IMR-90 (cell line): ENCODE measurements at regions not wholly inside any gene's neighbourhood (a gene's known extent, or its start where the extent isn't known, plus 50 kb on each side); places are given as distances from the start of the nearest gene placed in this dataset.

Experiments
- ATAC-seq: fragments of 200-7000 bp; cut with Tn5 transposase; 2 replicates; pipeline ENCODE4 v1.9.1; 2020; ENCODE audit warnings: low read depth, mild to moderate bottlenecking, moderate library complexity
- BruUV-seq: library from RNA; stranded (reverse); fragments of 400-500 nt; replicated peaks from 2 replicates; lab custom pipeline; 2021; lab: Mats Ljungman, UMichigan
- CTCF ChIA-PET: fragments of 300-600 bp; formaldehyde crosslinking; extraction: SDS; loops from one replicate; lab custom pipeline; 2021; ENCODE audit warnings: antibody characterized with exemption; lab: Yijun Ruan, JAX
- POLR2A ChIA-PET: fragments of 300-600 bp; sonication (Branson Sonifier 250); formaldehyde crosslinking; loops from one replicate; lab custom pipeline; 2022; ENCODE audit warnings: antibody characterized with exemption; ENCODE audit not compliant: unreplicated experiment; lab: Charles Lee
- DNase-seq: peaks from one replicate; pipeline ENCODE4 v3.0.0; 2013
- H2AFZ ChIP-seq: replicated peaks from 2 replicates; pipeline ENCODE3; 2013; ENCODE audit warnings: low read length, mild to moderate bottlenecking; ENCODE audit not compliant: poor library complexity
- H2AK5ac ChIP-seq: 2 replicates; pipeline ENCODE4 v1.6.1; 2013; ENCODE audit warnings: low read depth, low read length, inconsistent platforms
- H2AK9ac ChIP-seq: replicated peaks from 2 replicates; pipeline ENCODE3; 2013; ENCODE audit warnings: mild to moderate bottlenecking, low read depth, low read length, moderate library complexity; ENCODE audit not compliant: poor library complexity
- H2BK120ac ChIP-seq: 2 replicates; pipeline ENCODE4 v1.6.1; 2013; ENCODE audit warnings: low read depth, low read length, inconsistent platforms
- H2BK15ac ChIP-seq: 3 replicates; pipeline ENCODE4 v1.6.1; 2013; ENCODE audit warnings: low read depth, low read length, inconsistent platforms
- H2BK20ac ChIP-seq: 2 replicates; pipeline ENCODE4 v1.6.1; 2013; ENCODE audit warnings: low read depth, mild to moderate bottlenecking, inconsistent platforms, low read length, moderate library complexity
- H2BK5ac ChIP-seq: 2 replicates; pipeline ENCODE4 v1.6.1; 2013; ENCODE audit warnings: mild to moderate bottlenecking, low read depth, low read length, inconsistent platforms; ENCODE audit not compliant: poor library complexity, severe bottlenecking
- H3K14ac ChIP-seq: replicated peaks from 2 replicates; pipeline ENCODE4 v1.6.1; 2013; ENCODE audit warnings: low read depth, low read length, inconsistent platforms
- H3K18ac ChIP-seq: 2 replicates; pipeline ENCODE4 v1.6.1; 2013; ENCODE audit warnings: low read depth, low read length, control low read depth
- H3K23ac ChIP-seq: 2 replicates; pipeline ENCODE4 v1.6.1; 2013; ENCODE audit warnings: low read depth, low read length, inconsistent platforms
- H3K27ac ChIP-seq: 2 replicates; pipeline ENCODE4 v1.5.1; 2013; ENCODE audit warnings: mild to moderate bottlenecking, control low read depth, low read length; ENCODE audit not compliant: insufficient read depth
- H3K27me3 ChIP-seq: 2 replicates; pipeline ENCODE4 v1.6.1; 2013; ENCODE audit warnings: low read length; ENCODE audit not compliant: control insufficient read depth, insufficient read depth
- H3K36me3 ChIP-seq: 2 replicates; pipeline ENCODE4 v1.6.1; 2013; ENCODE audit warnings: low read length, mixed read lengths; ENCODE audit not compliant: control insufficient read depth, insufficient read depth
- H3K4ac ChIP-seq: 2 replicates; pipeline ENCODE4 v1.6.1; 2013; ENCODE audit warnings: low read depth, low read length, inconsistent platforms
- H3K4me1 ChIP-seq: 2 replicates; pipeline ENCODE4 v1.6.1; 2013; ENCODE audit warnings: low read length, mixed read lengths; ENCODE audit not compliant: control insufficient read depth, insufficient read depth
- H3K4me2 ChIP-seq: 2 replicates; pipeline ENCODE4 v1.6.1; 2013; ENCODE audit warnings: low read depth, mild to moderate bottlenecking, control low read depth, low read length, moderate library complexity
- H3K4me3 ChIP-seq: 2 replicates; pipeline ENCODE4 v1.5.1; 2013; ENCODE audit warnings: low read depth, mild to moderate bottlenecking, control low read depth, low read length, moderate library complexity; ENCODE audit not compliant: insufficient read depth
- H3K56ac ChIP-seq: 2 replicates; pipeline ENCODE4 v1.6.1; 2013; ENCODE audit warnings: low read length, inconsistent platforms; ENCODE audit not compliant: insufficient read depth; ENCODE audit errors: extremely low read depth
- H3K79me1 ChIP-seq, 2 experiments: 2 replicates each; pipeline ENCODE4 v1.6.1; 2013; ENCODE audit warnings: low read length in 2 of 2, inconsistent platforms in 1 of 2, low read depth in 1 of 2
- H3K9ac ChIP-seq: 2 replicates; pipeline ENCODE4 v1.6.1; 2013; ENCODE audit warnings: low read depth, low read length, control low read depth
- H3K9me1 ChIP-seq: 2 replicates; pipeline ENCODE4 v1.6.1; 2013; ENCODE audit warnings: low read length, inconsistent platforms; ENCODE audit not compliant: insufficient read depth
- H3K9me3 ChIP-seq: 2 replicates; pipeline ENCODE4 v1.6.1; 2013; ENCODE audit warnings: low read length; ENCODE audit not compliant: control insufficient read depth, insufficient read depth
- H4K20me1 ChIP-seq: 2 replicates; pipeline ENCODE4 v1.6.1; 2013; ENCODE audit warnings: low read length, inconsistent platforms; ENCODE audit not compliant: insufficient read depth
- H4K5ac ChIP-seq: 2 replicates; pipeline ENCODE4 v1.6.1; 2013; ENCODE audit warnings: mild to moderate bottlenecking, low read depth, low read length, control low read depth
- H4K8ac ChIP-seq, 2 experiments: 2 replicates each; pipeline ENCODE4 v1.6.1; 2013; ENCODE audit warnings: low read depth in 2 of 2, low read length in 2 of 2, control low read depth in 1 of 2, inconsistent platforms in 1 of 2
- H4K91ac ChIP-seq: 2 replicates; pipeline ENCODE4 v1.6.1; 2013; ENCODE audit warnings: low read depth, low read length, inconsistent platforms; ENCODE audit not compliant: insufficient read depth
- CHD1 ChIP-seq: IDR thresholded peaks from 2 replicates; pipeline ENCODE4 v1.6.1; 2012; ENCODE audit warnings: low read depth, low read length, improper control_type of control experiment
- FOS ChIP-seq: fragments of 150-350 bp; IDR thresholded peaks from 2 replicates; pipeline ENCODE4 v1.6.1; 2016; ENCODE audit warnings: low read depth, low read length
- MAZ ChIP-seq: IDR thresholded peaks from 2 replicates; pipeline ENCODE4 v1.6.1; 2012; ENCODE audit warnings: low read depth, mild to moderate bottlenecking, low read length, improper control_type of control experiment, moderate library complexity, borderline replicate concordance
- MXI1 ChIP-seq: IDR thresholded peaks from 2 replicates; pipeline ENCODE4 v1.6.1; 2012; ENCODE audit warnings: low read depth, mild to moderate bottlenecking, low read length, moderate library complexity, borderline replicate concordance
- NFE2L2 ChIP-seq: fragments of 150-350 bp; IDR thresholded peaks from 2 replicates; pipeline ENCODE4 v1.6.1; 2016; ENCODE audit warnings: low read depth, mild to moderate bottlenecking, low read length
- POLR2A ChIP-seq: IDR thresholded peaks from 2 replicates; pipeline ENCODE4 v1.6.1; 2012; ENCODE audit warnings: mild to moderate bottlenecking, low read depth, low read length
- RAD21 ChIP-seq: IDR thresholded peaks from 2 replicates; pipeline ENCODE4 v1.6.1; 2012; ENCODE audit warnings: low read length, improper control_type of control experiment
- RFX5 ChIP-seq: IDR thresholded peaks from 2 replicates; pipeline ENCODE4 v1.8.0; 2012; ENCODE audit warnings: low read depth, mild to moderate bottlenecking, low read length, moderate library complexity
- WGBS, 2 experiments: methylation state at CpG; one replicate each; pipeline versions ENCODE4 v1.1.5 to v1.1.7; 2013; ENCODE audit warnings: missing lambda C conversion rate in 2 of 2; ENCODE audit not compliant: insufficient read length in 1 of 2; ENCODE audit errors: extremely low coverage in 2 of 2; 5-methylcytosine and 5-hydroxymethylcytosine counted together
- dilution Hi-C: fragments of 300-500 bp; cut with HindIII; formaldehyde crosslinking; loops from one replicate; pipeline ENCODE4 v1.14.3; 2018; ENCODE audit warnings: low sequenced_read_pairs; ENCODE audit not compliant: unreplicated experiment
- in situ Hi-C: fragments of 300-500 bp; cut with MboI; formaldehyde crosslinking; loops from 3 replicates; pipeline ENCODE4 v1.14.3; 2019; ENCODE audit warnings: low sequenced_read_pairs, inconsistent platforms, mixed read lengths
- intact Hi-C: fragments of 100-400 bp; cut with micrococcal nuclease; formaldehyde crosslinking; loops from 2 replicates; pipeline ENCODE4 v1.10.0; 2022
- TF ChIP-seq, protein P1 (sequence below): conservative IDR thresholded peaks from 2 replicates; pipeline ENCODE4 v1.5.1; 2012; ENCODE audit warnings: mild to moderate bottlenecking, low read depth, low read length, improper control_type of control experiment

DNA sequence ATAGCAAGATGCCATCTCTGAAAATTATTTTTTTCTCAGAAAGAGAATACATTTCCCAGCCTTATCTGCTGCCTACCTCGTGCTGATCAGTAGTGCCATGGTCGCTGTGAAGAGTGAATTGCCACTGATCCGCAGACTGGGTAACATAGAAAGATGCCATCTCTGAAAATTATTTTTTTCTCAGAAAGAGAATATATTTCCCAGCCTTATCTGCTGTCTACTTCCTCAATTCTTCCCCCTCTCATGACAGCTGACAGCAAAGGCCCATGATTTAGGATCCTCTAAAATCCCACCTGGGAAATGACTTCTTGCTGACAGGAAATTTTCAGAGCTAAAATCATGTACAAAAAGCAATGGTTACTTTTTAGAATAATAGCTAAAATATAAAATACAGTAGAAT, 92.5 kb upstream of the AHR start:
- H4K20me1 ChIP-seq, result no peaks in the 10 kb centered on the region
- H4K5ac ChIP-seq, result no peak overlapping the region
- no peak overlapping the region for H3K23ac ChIP-seq
- H2BK15ac ChIP-seq, result no peak overlapping the region
- no peak overlapping the region for H3K18ac ChIP-seq
- ATAC-seq, result no peak
- no peak overlapping the region for H2BK5ac ChIP-seq
- no peak overlapping the region for H2AK5ac ChIP-seq
- no peak overlapping the region for H2AK9ac ChIP-seq
- dilution Hi-C loops, result no loop called here
- intact Hi-C loops, result no loop called here
- no peak overlapping the region for H3K14ac ChIP-seq
- no peak overlapping the region for H3K9ac ChIP-seq
- H3K9me3 ChIP-seq, result no peaks in the 10 kb centered on the region
- H4K91ac ChIP-seq, result no peak overlapping the region
- CTCF ChIA-PET, result no interaction called here
- H4K8ac ChIP-seq, result no peak overlapping the region
- H3K4me3 ChIP-seq, result no peak overlapping the region
- no peaks in the 10 kb centered on the region for H3K27me3 ChIP-seq
- H2BK20ac ChIP-seq, result no peak overlapping the region
- in situ Hi-C loops, result no loop called here
- H2AFZ ChIP-seq, result no peak overlapping the region
- no peaks in the 10 kb centered on the region for H3K36me3 ChIP-seq
- no peak for TF ChIP-seq MXI1
- TF ChIP-seq MAZ, result no peak
- no peak for TF ChIP-seq FOS
- TF ChIP-seq NFE2L2, result no peak
- TF ChIP-seq RFX5, result no peak
- TF ChIP-seq, protein P1, sequence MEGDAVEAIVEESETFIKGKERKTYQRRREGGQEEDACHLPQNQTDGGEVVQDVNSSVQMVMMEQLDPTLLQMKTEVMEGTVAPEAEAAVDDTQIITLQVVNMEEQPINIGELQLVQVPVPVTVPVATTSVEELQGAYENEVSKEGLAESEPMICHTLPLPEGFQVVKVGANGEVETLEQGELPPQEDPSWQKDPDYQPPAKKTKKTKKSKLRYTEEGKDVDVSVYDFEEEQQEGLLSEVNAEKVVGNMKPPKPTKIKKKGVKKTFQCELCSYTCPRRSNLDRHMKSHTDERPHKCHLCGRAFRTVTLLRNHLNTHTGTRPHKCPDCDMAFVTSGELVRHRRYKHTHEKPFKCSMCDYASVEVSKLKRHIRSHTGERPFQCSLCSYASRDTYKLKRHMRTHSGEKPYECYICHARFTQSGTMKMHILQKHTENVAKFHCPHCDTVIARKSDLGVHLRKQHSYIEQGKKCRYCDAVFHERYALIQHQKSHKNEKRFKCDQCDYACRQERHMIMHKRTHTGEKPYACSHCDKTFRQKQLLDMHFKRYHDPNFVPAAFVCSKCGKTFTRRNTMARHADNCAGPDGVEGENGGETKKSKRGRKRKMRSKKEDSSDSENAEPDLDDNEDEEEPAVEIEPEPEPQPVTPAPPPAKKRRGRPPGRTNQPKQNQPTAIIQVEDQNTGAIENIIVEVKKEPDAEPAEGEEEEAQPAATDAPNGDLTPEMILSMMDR, result no peak
- TF ChIP-seq RAD21, result no peak
- no peak for TF ChIP-seq CHD1
- TF ChIP-seq POLR2A, result no peak
- H3K9me1 ChIP-seq, result no peaks in the 10 kb centered on the region
- no peak overlapping the region for H3K4ac ChIP-seq
- POLR2A ChIA-PET, result no interaction called here
- BruUV-seq, result no TSS peak
- DNase-seq, result no peak
- 60% methylated on average over 1 of the region's 3 CpGs; no CpG with 5 or more reads in 1 of the 2 experiments for WGBS, 2 experiments
- H3K56ac ChIP-seq, result no peak overlapping the region
- H3K4me1 ChIP-seq, result no peaks in the 10 kb centered on the region
- H3K79me1 ChIP-seq, result no peaks in the 10 kb centered on the region
- H3K4me2 ChIP-seq, result no peak overlapping the region
- H3K27ac ChIP-seq, result no peak overlapping the region
- no peak overlapping the region for H2BK120ac ChIP-seq
